Neural progenitor cell (in vitro differentiated cells): ENCODE measurements at regions not wholly inside any gene's neighbourhood (a gene's known extent, or its start where the extent isn't known, plus 50 kb on each side); places are given as distances from the start of the nearest gene placed in this dataset.

ENCODE experiments used
- DNase-seq: peaks from one replicate; pipeline ENCODE4 v3.0.0-alpha.2; 2016; ENCODE audit warnings: low spot score
- H2AFZ ChIP-seq: fragments of 200-600 bp; sonication (generic); replicated peaks from 2 replicates; pipeline ENCODE4 v1.6.1; 2016; ENCODE audit warnings: antibody characterized with exemption
- H3F3A ChIP-seq: fragments of 200-600 bp; sonication (generic); 2 replicates; pipeline ENCODE4 v1.6.1; 2016; ENCODE audit warnings: antibody characterized with exemption, low read depth
- H3K27ac ChIP-seq: fragments of 200-600 bp; sonication (generic); 2 replicates; pipeline ENCODE4 v1.5.1; 2016; ENCODE audit warnings: mild to moderate bottlenecking
- H3K27me3 ChIP-seq: fragments of 200-600 bp; sonication (generic); 2 replicates; pipeline ENCODE4 v1.6.1; 2016; ENCODE audit warnings: mild to moderate bottlenecking, moderate library complexity
- H3K36me3 ChIP-seq: fragments of 200-600 bp; sonication (generic); 2 replicates; pipeline ENCODE4 v1.5.1; 2016
- H3K4me1 ChIP-seq: fragments of 200-600 bp; sonication (generic); 2 replicates; pipeline ENCODE4 v1.6.1; 2016; ENCODE audit warnings: mixed run types
- H3K4me2 ChIP-seq: fragments of 200-600 bp; sonication (generic); 2 replicates; pipeline ENCODE4 v1.6.1; 2016
- H3K4me3 ChIP-seq: fragments of 200-600 bp; sonication (generic); 2 replicates; pipeline ENCODE4 v1.5.1; 2016
- H3K79me2 ChIP-seq: fragments of 200-600 bp; sonication (generic); 2 replicates; pipeline ENCODE4 v1.6.1; 2016; ENCODE audit warnings: low read depth
- H3K9ac ChIP-seq: fragments of 200-600 bp; sonication (generic); 2 replicates; pipeline ENCODE4 v1.6.1; 2016
- H3K9me3 ChIP-seq: fragments of 200-600 bp; sonication (generic); 2 replicates; pipeline ENCODE4 v1.5.1; 2016; ENCODE audit warnings: low read depth
- H4K20me1 ChIP-seq: fragments of 200-600 bp; sonication (generic); 2 replicates; pipeline ENCODE4 v1.6.1; 2016; ENCODE audit warnings: low read depth
- H3K27ac Mint-ChIP-seq: 3 replicates; pipeline ENCODE4 v1.8.0; 2021; ENCODE audit warnings: mixed read lengths
- H3K27me3 Mint-ChIP-seq: 2 replicates; pipeline ENCODE4 v1.8.0; 2022; ENCODE audit warnings: low read depth, mild to moderate bottlenecking, inconsistent platforms, moderate library complexity, mixed read lengths; ENCODE audit not compliant: insufficient read depth
- H3K36me3 Mint-ChIP-seq: 3 replicates; pipeline ENCODE4 v1.8.0; 2021; ENCODE audit warnings: mixed read lengths
- H3K4me1 Mint-ChIP-seq: 3 replicates; pipeline ENCODE4 v1.8.0; 2021; ENCODE audit warnings: mixed read lengths
- H3K4me3 Mint-ChIP-seq: 3 replicates; pipeline ENCODE4 v1.8.0; 2021; ENCODE audit warnings: mild to moderate bottlenecking, moderate library complexity, mixed read lengths
- H3K9me3 Mint-ChIP-seq: 3 replicates; pipeline ENCODE4 v1.8.0; 2020; ENCODE audit warnings: mixed read lengths
- EZH2 ChIP-seq: fragments of 200-600 bp; sonication (generic); IDR thresholded peaks from 2 replicates; pipeline ENCODE4 v1.6.1; 2017; ENCODE audit warnings: antibody characterized with exemption, mild to moderate bottlenecking, moderate library complexity
- EZH2phosphoT487 ChIP-seq: fragments of 200-600 bp; sonication (generic); IDR thresholded peaks from 2 replicates; pipeline ENCODE4 v1.6.1; 2017; ENCODE audit warnings: antibody characterized with exemption
- TF ChIP-seq, protein P1 (sequence below): fragments of 200-600 bp; sonication (generic); IDR thresholded peaks from 2 replicates; pipeline ENCODE4 v1.5.1; 2017; ENCODE audit warnings: antibody characterized with exemption, mild to moderate bottlenecking

GRCh38 chr7:88600695-88601094 is 158.8 kb upstream of the ZNF804B start:
- Mint-ChIP-seq H3K27me3 (peaks cover 3% of the 10 kb centered on the region), H3K4me3 (no peak overlapping the region), H3K27ac (no peak overlapping the region), H3K4me1 (peaks cover 13% of the 10 kb centered on the region), H3K9me3 (peaks cover 3% of the 10 kb centered on the region), H3K36me3 (no peaks in the 10 kb centered on the region)
- H3K4me1 ChIP-seq = peaks cover 43% of the 10 kb centered on the region
- no peaks in the 10 kb centered on the region for H4K20me1 ChIP-seq
- H3K79me2 ChIP-seq = no peaks in the 10 kb centered on the region
- H3K4me2 ChIP-seq = no peak overlapping the region
- H3K9ac ChIP-seq = no peak overlapping the region
- no peak overlapping the region for H3K27ac ChIP-seq
- TF ChIP-seq EZH2phosphoT487 (no peak), EZH2 (no peak)
- TF ChIP-seq, protein P1, sequence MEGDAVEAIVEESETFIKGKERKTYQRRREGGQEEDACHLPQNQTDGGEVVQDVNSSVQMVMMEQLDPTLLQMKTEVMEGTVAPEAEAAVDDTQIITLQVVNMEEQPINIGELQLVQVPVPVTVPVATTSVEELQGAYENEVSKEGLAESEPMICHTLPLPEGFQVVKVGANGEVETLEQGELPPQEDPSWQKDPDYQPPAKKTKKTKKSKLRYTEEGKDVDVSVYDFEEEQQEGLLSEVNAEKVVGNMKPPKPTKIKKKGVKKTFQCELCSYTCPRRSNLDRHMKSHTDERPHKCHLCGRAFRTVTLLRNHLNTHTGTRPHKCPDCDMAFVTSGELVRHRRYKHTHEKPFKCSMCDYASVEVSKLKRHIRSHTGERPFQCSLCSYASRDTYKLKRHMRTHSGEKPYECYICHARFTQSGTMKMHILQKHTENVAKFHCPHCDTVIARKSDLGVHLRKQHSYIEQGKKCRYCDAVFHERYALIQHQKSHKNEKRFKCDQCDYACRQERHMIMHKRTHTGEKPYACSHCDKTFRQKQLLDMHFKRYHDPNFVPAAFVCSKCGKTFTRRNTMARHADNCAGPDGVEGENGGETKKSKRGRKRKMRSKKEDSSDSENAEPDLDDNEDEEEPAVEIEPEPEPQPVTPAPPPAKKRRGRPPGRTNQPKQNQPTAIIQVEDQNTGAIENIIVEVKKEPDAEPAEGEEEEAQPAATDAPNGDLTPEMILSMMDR = no peak
- no peak for DNase-seq
- no peak overlapping the region for H3K4me3 ChIP-seq
- H3K27me3 ChIP-seq = no peaks in the 10 kb centered on the region
- H3F3A ChIP-seq = peaks cover 30% of the 10 kb centered on the region
- H3K9me3 ChIP-seq = peaks cover 5% of the 10 kb centered on the region
- no peaks in the 10 kb centered on the region for H3K36me3 ChIP-seq
- peak overlapping the region; percentile 36 for H2AFZ ChIP-seq

GRCh38 chr7:88599528-88599927 is 160.0 kb upstream of the ZNF804B start:
- Histone ChIP-seq H3K4me3 (no peak overlapping the region), H2AFZ (peak overlapping the region; percentile 45), H3K4me1 (peaks cover 43% of the 10 kb centered on the region), H3K27ac (peak overlapping the region; percentile 82), H3K79me2 (no peaks in the 10 kb centered on the region), H3K9me3 (peaks cover 5% of the 10 kb centered on the region), H3K36me3 (no peaks in the 10 kb centered on the region), H3K9ac (no peak overlapping the region), H3K27me3 (no peaks in the 10 kb centered on the region), H4K20me1 (no peaks in the 10 kb centered on the region), H3K4me2 (peak overlapping the region; percentile 3), H3F3A (peaks cover 30% of the 10 kb centered on the region)
- H3K9me3 Mint-ChIP-seq = peaks cover 5% of the 10 kb centered on the region
- no peak for TF ChIP-seq EZH2
- TF ChIP-seq EZH2phosphoT487 = no peak
- TF ChIP-seq, protein P1 = no peak
- DNase-seq = peak; percentile 57
- H3K4me1 Mint-ChIP-seq = peaks cover 13% of the 10 kb centered on the region
- no peaks in the 10 kb centered on the region for H3K36me3 Mint-ChIP-seq
- H3K27ac Mint-ChIP-seq = no peak overlapping the region
- no peak overlapping the region for H3K4me3 Mint-ChIP-seq
- peaks cover 3% of the 10 kb centered on the region for H3K27me3 Mint-ChIP-seq

DNA sequence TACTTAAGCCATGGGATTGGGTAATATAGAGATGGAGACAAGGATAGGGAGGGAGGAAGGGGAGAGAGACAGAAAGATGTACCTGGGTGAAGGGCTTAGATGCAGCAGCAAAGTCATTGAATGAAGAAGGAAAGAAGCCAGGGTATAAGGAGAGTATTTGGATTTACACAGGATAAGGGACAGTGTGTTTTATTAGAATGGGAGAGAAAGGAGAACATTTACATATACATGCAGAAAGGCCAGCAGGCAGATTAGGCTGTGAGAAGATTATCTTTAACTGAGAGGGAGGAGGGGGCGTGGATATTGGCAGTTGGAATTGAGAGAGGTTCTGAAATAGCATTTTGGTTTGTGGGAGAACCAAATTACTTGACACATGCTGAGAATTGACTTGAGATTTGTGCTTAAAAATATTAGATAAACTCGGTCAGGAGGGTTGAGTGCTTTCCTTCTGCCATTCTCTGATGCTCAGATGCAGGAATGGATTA is 161.5 kb upstream of the ZNF804B start:
- H4K20me1 ChIP-seq = no peaks in the 10 kb centered on the region
- H3K27ac ChIP-seq = peak overlapping the region; percentile 82
- peaks cover 3% of the 10 kb centered on the region for H3K27me3 Mint-ChIP-seq
- no peak overlapping the region for H3K4me2 ChIP-seq
- H3K27me3 ChIP-seq = no peaks in the 10 kb centered on the region
- H3K4me3 Mint-ChIP-seq = no peak overlapping the region
- H3K36me3 Mint-ChIP-seq = no peaks in the 10 kb centered on the region
- no peak overlapping the region for H3K4me3 ChIP-seq
- H3K4me1 ChIP-seq = peaks cover 43% of the 10 kb centered on the region
- peaks cover 5% of the 10 kb centered on the region for H3K9me3 ChIP-seq
- peaks cover 30% of the 10 kb centered on the region for H3F3A ChIP-seq
- DNase-seq = no peak
- H3K27ac Mint-ChIP-seq = no peak overlapping the region
- no peak for TF ChIP-seq EZH2phosphoT487
- no peak for TF ChIP-seq EZH2
- TF ChIP-seq, protein P1 = no peak
- no peak overlapping the region for H2AFZ ChIP-seq
- no peaks in the 10 kb centered on the region for H3K79me2 ChIP-seq
- H3K4me1 Mint-ChIP-seq = peaks cover 13% of the 10 kb centered on the region
- no peaks in the 10 kb centered on the region for H3K36me3 ChIP-seq
- H3K9ac ChIP-seq = no peak overlapping the region
- H3K9me3 Mint-ChIP-seq = peaks cover 5% of the 10 kb centered on the region
